Muscle of back (tissue), 3 donors: ENCODE measurements at regions not wholly inside any gene's neighbourhood (a gene's known extent, or its start where the extent isn't known, plus 50 kb on each side); places are given as distances from the start of the nearest gene placed in this dataset.

Experiments used
- DNase-seq, 3 donors: peaks; one replicate each; pipeline versions ENCODE4 v3.0.0 to v3.0.0-alpha.2; 2013

- DNase-seq: no peak
Measured at GRCh38 chr1:4603295-4604110, 50.9 kb upstream of the AJAP1 start.
